ENCODE measurements at regions not wholly inside any gene's neighbourhood (a gene's known extent, or its start where the extent isn't known, plus 50 kb on each side); places are given as distances from the start of the nearest gene placed in this dataset.
"Not testable (repeated sequence)": the region's sequence is repeated elsewhere in the genome, so short reads cannot be mapped to it uniquely, and the experiment has no call there.

DNA sequence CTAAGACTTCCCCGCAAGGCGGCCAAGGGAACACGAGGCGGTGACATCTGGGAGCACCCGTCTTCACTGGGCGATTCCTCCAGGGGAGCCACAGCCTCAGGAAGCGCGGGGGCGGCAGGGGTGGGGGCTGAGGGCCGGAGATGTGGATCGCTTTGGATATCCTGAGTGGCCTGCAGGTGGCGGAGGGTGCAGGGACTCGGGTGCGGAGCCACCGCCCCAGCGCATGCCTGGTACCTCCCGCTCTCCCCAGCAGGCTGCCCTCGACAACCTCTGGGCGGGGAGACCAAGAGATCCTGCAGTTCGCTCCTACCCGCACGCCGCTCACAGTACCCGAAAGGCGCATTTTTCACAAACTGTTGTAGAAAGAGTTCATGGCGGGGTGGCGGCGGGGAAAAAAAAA is 201.4 kb upstream of the PRKX start:
- not testable (repeated sequence) for H3K27ac ChIP-seq (ENCODE audit: low read depth, low read length); H3K4me3 ChIP-seq (ENCODE audit: low read depth, low read length); H3K4me1 ChIP-seq (ENCODE audit: control insufficient read depth, insufficient read depth, low read length); H3K9me3 ChIP-seq (ENCODE audit: control insufficient read depth, insufficient read depth, low read length); H3K9ac ChIP-seq (ENCODE audit: low read depth, low read length); H3K36me3 ChIP-seq (ENCODE audit: control insufficient read depth, insufficient read depth, low read length); H3K27me3 ChIP-seq (ENCODE audit: control insufficient read depth, insufficient read depth, low read length)

- H3K27ac ChIP-seq (ENCODE audit: low read depth, low read length); H3K9ac ChIP-seq (ENCODE audit: low read depth, low read length); H3K4me1 ChIP-seq (ENCODE audit: control insufficient read depth, insufficient read depth, low read length); H3K4me3 ChIP-seq (ENCODE audit: low read depth, low read length); H3K36me3 ChIP-seq (ENCODE audit: control insufficient read depth, insufficient read depth, low read length); H3K27me3 ChIP-seq (ENCODE audit: control insufficient read depth, insufficient read depth, low read length); H3K9me3 ChIP-seq (ENCODE audit: control insufficient read depth, insufficient read depth, low read length): not testable (repeated sequence)
Measured at GRCh38 chrX:3914059-3914458, 200.6 kb upstream of the PRKX start.

DNA sequence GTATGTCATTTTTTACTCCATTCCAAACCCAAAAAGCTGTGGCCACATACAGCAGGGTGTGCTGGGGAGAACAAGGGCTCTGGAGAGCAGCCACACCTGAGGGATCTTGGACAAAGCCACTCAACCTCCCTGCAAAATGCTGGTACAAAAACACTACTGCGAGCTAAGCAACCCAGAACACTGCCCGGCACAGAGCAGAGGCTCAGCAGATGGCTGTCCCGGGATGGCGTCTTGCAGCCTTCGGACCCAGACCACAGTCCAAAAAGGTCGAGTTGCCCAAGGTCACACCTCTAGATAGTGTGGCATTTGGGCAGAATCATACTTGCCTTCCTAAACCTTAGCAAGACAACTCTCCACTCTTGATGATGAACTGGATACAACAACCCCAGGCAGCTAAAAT is 197.6 kb upstream of the PRKX start:
- not testable (repeated sequence) for H3K27ac ChIP-seq (ENCODE audit: low read depth, low read length); H3K4me3 ChIP-seq (ENCODE audit: low read depth, low read length); H3K27me3 ChIP-seq (ENCODE audit: control insufficient read depth, insufficient read depth, low read length); H3K36me3 ChIP-seq (ENCODE audit: control insufficient read depth, insufficient read depth, low read length); H3K4me1 ChIP-seq (ENCODE audit: control insufficient read depth, insufficient read depth, low read length); H3K9me3 ChIP-seq (ENCODE audit: control insufficient read depth, insufficient read depth, low read length); H3K9ac ChIP-seq (ENCODE audit: low read depth, low read length)

- H3K4me1 ChIP-seq (ENCODE audit: control insufficient read depth, insufficient read depth, low read length); H3K27me3 ChIP-seq (ENCODE audit: control insufficient read depth, insufficient read depth, low read length); H3K9ac ChIP-seq (ENCODE audit: low read depth, low read length); H3K36me3 ChIP-seq (ENCODE audit: control insufficient read depth, insufficient read depth, low read length); H3K27ac ChIP-seq (ENCODE audit: low read depth, low read length); H3K9me3 ChIP-seq (ENCODE audit: control insufficient read depth, insufficient read depth, low read length); H3K4me3 ChIP-seq (ENCODE audit: low read depth, low read length): not testable (repeated sequence)
Measured at GRCh38 chrX:3910611-3911010, 197.2 kb upstream of the PRKX start.

GRCh38 chrX:3905522-3906258 is 192.2 kb upstream of the PRKX start:
- not testable (repeated sequence) for H3K4me3 ChIP-seq (ENCODE audit: low read depth, low read length); H3K4me1 ChIP-seq (ENCODE audit: control insufficient read depth, insufficient read depth, low read length); H3K36me3 ChIP-seq (ENCODE audit: control insufficient read depth, insufficient read depth, low read length); H3K9ac ChIP-seq (ENCODE audit: low read depth, low read length); H3K27me3 ChIP-seq (ENCODE audit: control insufficient read depth, insufficient read depth, low read length); H3K9me3 ChIP-seq (ENCODE audit: control insufficient read depth, insufficient read depth, low read length); H3K27ac ChIP-seq (ENCODE audit: low read depth, low read length)

GRCh38 chrX:3902222-3902621 is 188.8 kb upstream of the PRKX start:
- not testable (repeated sequence) for H3K36me3 ChIP-seq (ENCODE audit: control insufficient read depth, insufficient read depth, low read length); H3K4me3 ChIP-seq (ENCODE audit: low read depth, low read length); H3K9ac ChIP-seq (ENCODE audit: low read depth, low read length); H3K4me1 ChIP-seq (ENCODE audit: control insufficient read depth, insufficient read depth, low read length); H3K9me3 ChIP-seq (ENCODE audit: control insufficient read depth, insufficient read depth, low read length); H3K27ac ChIP-seq (ENCODE audit: low read depth, low read length); H3K27me3 ChIP-seq (ENCODE audit: control insufficient read depth, insufficient read depth, low read length)

- H3K9me3 ChIP-seq (ENCODE audit: control insufficient read depth, insufficient read depth, low read length); H3K9ac ChIP-seq (ENCODE audit: low read depth, low read length); H3K4me1 ChIP-seq (ENCODE audit: control insufficient read depth, insufficient read depth, low read length); H3K27me3 ChIP-seq (ENCODE audit: control insufficient read depth, insufficient read depth, low read length); H3K36me3 ChIP-seq (ENCODE audit: control insufficient read depth, insufficient read depth, low read length); H3K4me3 ChIP-seq (ENCODE audit: low read depth, low read length); H3K27ac ChIP-seq (ENCODE audit: low read depth, low read length): not testable (repeated sequence)
Measured at GRCh38 chrX:3896755-3897154, 183.3 kb upstream of the PRKX start.

GRCh38 chrX:3882553-3882920 is 169.1 kb upstream of the PRKX start:
- H3K4me3 ChIP-seq (ENCODE audit: low read depth, low read length); H3K9me3 ChIP-seq (ENCODE audit: control insufficient read depth, insufficient read depth, low read length); H3K36me3 ChIP-seq (ENCODE audit: control insufficient read depth, insufficient read depth, low read length); H3K9ac ChIP-seq (ENCODE audit: low read depth, low read length); H3K4me1 ChIP-seq (ENCODE audit: control insufficient read depth, insufficient read depth, low read length); H3K27me3 ChIP-seq (ENCODE audit: control insufficient read depth, insufficient read depth, low read length); H3K27ac ChIP-seq (ENCODE audit: low read depth, low read length): not testable (repeated sequence)

DNA sequence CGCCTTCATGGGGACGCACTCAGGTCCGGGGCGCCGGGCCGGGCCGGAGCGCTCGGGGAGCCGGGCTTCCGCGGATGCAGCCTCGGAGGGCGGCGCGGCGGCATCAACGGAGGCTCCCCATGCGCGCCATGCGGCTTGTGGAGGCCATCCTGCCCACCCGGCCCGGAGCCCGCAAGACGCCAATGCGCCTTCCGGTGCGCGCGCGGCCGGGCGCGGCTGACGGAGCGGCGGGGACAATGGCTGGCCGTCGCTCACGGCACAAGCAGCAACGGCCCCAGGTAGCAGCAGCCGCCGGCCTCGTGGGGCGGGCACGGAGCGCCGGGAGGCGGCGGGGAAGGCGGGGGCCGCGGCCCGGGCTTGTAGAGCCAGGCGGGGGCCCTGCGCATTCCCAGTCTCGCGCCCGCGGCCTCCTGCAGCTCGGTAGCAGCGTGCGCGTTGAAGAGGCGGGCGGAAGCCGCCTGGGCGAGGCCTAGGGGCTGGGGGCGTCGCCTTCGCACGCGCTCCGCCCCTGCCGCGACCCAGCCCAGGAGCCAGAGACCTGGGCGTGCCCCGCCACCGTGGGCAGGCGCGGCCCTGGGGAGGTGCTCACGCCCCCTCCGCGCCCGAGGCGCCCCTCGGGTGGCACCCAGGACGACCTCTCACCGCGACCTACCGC is 168.6 kb upstream of the PRKX start:
- not testable (repeated sequence) for H3K9ac ChIP-seq (ENCODE audit: low read depth, low read length); H3K27ac ChIP-seq (ENCODE audit: low read depth, low read length); H3K4me1 ChIP-seq (ENCODE audit: control insufficient read depth, insufficient read depth, low read length); H3K27me3 ChIP-seq (ENCODE audit: control insufficient read depth, insufficient read depth, low read length); H3K4me3 ChIP-seq (ENCODE audit: low read depth, low read length); H3K9me3 ChIP-seq (ENCODE audit: control insufficient read depth, insufficient read depth, low read length); H3K36me3 ChIP-seq (ENCODE audit: control insufficient read depth, insufficient read depth, low read length)

DNA sequence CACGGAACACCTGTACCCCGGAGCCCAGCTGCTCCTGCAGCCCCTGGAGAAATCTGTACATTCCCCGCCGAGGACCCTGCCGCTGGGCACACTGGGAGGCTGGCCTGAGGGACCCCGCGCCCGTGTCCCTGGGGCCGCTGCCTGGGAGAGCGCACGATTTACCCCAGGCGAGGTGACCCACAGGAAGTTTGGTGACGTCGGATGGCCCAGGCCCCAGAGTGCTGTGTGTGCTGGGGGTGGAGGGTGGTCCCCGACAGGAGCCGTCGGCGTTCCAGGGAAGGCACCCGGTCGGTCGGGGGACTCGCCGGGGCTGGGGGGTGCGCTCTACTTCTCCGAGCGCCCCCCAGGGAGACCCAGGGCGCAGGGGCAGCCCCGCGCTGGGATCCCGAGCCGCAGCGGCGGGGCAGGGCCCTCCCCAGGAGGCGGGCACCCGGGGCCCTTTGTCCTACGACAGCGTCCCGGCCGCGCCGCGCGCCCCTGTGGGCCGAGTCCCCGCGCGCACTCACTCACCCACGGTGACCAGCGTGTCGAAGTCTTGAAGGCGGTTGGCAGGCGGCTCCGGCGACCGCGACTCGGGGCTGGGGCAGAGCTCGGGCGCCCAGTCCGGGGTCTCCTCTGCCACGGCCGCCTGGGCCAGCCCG is 167.9 kb upstream of the PRKX start:
- not testable (repeated sequence) for H3K27me3 ChIP-seq (ENCODE audit: control insufficient read depth, insufficient read depth, low read length); H3K4me3 ChIP-seq (ENCODE audit: low read depth, low read length); H3K36me3 ChIP-seq (ENCODE audit: control insufficient read depth, insufficient read depth, low read length); H3K27ac ChIP-seq (ENCODE audit: low read depth, low read length); H3K4me1 ChIP-seq (ENCODE audit: control insufficient read depth, insufficient read depth, low read length); H3K9me3 ChIP-seq (ENCODE audit: control insufficient read depth, insufficient read depth, low read length); H3K9ac ChIP-seq (ENCODE audit: low read depth, low read length)

DNA sequence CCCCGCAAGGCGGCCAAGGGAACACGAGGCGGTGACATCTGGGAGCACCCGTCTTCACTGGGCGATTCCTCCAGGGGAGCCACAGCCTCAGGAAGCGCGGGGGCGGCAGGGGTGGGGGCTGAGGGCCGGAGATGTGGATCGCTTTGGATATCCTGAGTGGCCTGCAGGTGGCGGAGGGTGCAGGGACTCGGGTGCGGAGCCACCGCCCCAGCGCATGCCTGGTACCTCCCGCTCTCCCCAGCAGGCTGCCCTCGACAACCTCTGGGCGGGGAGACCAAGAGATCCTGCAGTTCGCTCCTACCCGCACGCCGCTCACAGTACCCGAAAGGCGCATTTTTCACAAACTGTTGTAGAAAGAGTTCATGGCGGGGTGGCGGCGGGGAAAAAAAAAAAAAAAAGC is 162.9 kb upstream of the PRKX start:
- not testable (repeated sequence) for H3K36me3 ChIP-seq (ENCODE audit: control insufficient read depth, insufficient read depth, low read length); H3K9ac ChIP-seq (ENCODE audit: low read depth, low read length); H3K9me3 ChIP-seq (ENCODE audit: control insufficient read depth, insufficient read depth, low read length); H3K4me1 ChIP-seq (ENCODE audit: control insufficient read depth, insufficient read depth, low read length); H3K4me3 ChIP-seq (ENCODE audit: low read depth, low read length); H3K27ac ChIP-seq (ENCODE audit: low read depth, low read length); H3K27me3 ChIP-seq (ENCODE audit: control insufficient read depth, insufficient read depth, low read length)

All from HUES48 (cell line).